ENCODE measurements at regions not wholly inside any gene's neighbourhood (a gene's known extent, or its start where the extent isn't known, plus 50 kb on each side); places are given as distances from the start of the nearest gene placed in this dataset.

DNA sequence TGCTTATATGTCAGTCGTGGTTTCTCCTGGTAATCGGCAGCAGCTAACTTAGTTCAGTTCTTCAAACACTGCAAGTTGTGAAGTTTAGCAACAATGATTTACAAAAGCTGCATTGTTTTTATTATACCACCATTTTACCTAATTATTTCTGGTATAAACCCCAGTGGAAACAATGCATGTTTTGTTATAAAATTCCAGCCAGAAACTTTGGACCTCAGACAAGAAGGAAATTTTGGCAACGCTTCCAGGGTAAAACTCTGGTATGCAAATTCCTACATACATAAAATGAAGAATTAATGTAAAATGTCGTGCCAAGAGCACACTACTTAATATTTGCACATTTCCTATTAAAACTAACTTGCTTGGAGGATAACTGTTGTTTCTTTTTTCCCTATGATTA is 277.4 kb upstream of the LYZL1 start:
- TF ChIP-seq, protein P1, sequence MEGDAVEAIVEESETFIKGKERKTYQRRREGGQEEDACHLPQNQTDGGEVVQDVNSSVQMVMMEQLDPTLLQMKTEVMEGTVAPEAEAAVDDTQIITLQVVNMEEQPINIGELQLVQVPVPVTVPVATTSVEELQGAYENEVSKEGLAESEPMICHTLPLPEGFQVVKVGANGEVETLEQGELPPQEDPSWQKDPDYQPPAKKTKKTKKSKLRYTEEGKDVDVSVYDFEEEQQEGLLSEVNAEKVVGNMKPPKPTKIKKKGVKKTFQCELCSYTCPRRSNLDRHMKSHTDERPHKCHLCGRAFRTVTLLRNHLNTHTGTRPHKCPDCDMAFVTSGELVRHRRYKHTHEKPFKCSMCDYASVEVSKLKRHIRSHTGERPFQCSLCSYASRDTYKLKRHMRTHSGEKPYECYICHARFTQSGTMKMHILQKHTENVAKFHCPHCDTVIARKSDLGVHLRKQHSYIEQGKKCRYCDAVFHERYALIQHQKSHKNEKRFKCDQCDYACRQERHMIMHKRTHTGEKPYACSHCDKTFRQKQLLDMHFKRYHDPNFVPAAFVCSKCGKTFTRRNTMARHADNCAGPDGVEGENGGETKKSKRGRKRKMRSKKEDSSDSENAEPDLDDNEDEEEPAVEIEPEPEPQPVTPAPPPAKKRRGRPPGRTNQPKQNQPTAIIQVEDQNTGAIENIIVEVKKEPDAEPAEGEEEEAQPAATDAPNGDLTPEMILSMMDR (optimal IDR thresholded peaks at IDR 0.05 in 1 of 3, IDR thresholded peaks at IDR 0.05 in 1 of 3, conservative IDR thresholded peaks at IDR 0.05 in 1 of 3; ENCODE audit: extremely low read depth in 1 of 3, insufficient read depth in 2 of 3, low read length in 3 of 3): no peak
- TF ChIP-seq EZH2 (IDR thresholded peaks at IDR 0.05; ENCODE audit: low read length): no peak
